LoVo (cell line): ENCODE measurements at regions not wholly inside any gene's neighbourhood (a gene's known extent, or its start where the extent isn't known, plus 50 kb on each side); places are given as distances from the start of the nearest gene placed in this dataset.
"Not testable (repeated sequence)": the region's sequence is repeated elsewhere in the genome, so short reads cannot be mapped to it uniquely, and the experiment has no call there.

ENCODE experiments used
- DNase-seq: peaks from one replicate; pipeline ENCODE4 v3.0.0-alpha.2; 2016; ENCODE audit warnings: low spot score

DNA sequence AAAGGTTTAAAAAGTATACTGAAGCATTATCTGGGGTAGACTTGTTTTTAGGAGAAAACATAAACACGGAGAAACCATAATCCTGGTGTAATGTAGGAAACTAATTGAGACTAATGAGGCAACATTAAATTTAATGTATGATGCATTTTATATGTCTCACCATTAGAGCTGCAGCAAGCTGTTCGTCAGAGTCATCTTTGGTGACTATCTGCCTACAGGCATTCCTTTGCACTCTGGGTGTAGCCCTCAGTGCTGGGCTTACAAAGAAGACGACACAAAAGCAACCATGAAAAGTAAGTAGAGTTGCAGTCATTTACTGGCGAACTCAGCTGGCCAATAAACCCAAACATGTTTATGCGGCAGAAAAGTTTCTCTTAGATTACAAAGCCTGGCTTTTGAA lies 415.3 kb upstream of the ZEB2 start:
- no peak for DNase-seq

DNA sequence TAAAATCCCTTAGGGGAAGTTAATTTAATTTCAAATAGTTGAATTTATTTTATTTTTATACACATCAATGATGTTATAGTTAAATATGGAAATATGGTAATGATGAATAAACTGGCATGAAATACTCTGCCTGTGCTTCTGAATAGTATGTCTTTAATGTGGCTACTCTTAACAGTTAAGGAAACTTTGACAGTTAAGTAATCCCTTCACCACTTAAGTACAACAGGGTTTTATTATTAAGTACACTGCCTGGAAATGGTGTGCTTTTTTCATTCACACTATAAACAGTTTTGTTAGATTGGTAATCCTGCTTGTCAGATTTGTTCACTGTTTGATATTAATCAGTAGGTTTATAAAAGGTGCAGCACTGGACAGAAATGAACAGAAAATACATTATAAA lies 412.0 kb upstream of the ZEB2 start:
- DNase-seq, result no peak

DNA sequence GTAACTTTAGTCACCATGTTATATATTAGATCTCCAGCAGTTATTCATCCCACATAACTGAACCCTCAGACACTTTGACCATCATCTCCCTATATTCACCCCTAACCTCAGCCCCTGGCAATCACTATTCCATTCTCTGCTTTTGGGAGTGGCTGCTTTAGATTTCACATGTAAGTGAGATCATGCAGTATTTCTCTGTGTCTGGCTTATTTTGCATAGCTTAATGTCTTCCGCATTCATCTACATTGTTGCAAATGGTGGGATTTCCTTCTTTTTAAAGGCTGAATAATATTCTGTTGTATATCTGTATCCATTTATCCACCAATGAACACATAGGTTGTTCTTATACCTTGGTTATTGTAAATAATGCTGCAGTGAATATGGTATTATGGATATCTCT lies 411.6 kb upstream of the ZEB2 start:
- no peak for DNase-seq

DNA sequence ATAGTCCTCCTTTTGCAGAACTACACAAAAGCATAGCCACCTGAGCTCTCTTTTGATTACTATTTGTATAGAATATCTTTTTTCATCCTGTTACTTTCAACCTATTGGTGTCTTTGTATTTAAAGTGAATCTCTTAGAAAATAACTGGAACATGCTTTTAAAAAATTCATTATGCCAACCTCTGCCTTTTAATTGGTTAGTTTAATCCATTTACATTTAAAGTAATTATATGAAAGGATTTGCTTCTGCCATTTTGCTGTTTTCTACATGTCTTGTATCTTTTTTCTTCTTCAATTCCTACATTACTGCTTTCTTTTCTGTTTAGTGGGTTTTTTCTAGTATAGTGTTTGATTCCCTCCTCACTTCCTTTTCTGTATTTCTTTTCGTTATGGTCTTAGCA lies 407.5 kb upstream of the ZEB2 start:
- no peak for DNase-seq

DNA sequence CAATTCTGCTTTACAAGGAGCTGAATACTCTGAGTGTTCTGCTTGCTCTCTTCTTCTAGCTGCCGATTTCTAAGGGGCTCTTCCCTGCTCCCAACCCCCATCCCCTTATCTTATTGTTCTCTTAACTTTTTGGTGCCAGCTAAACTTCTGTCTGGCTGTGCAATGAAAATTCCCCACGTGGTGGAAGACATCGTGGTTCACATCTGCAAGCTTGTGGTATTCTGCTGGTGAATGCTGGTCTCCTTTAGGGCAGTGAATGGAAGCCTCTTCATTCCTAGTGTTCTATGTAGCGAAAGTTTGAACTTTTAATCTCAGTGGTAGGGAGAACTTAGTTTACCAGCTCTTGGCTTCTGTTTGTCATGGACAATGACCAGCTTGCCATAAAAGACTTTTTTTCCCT lies 406.0 kb upstream of the ZEB2 start:
- no peak for DNase-seq

DNA sequence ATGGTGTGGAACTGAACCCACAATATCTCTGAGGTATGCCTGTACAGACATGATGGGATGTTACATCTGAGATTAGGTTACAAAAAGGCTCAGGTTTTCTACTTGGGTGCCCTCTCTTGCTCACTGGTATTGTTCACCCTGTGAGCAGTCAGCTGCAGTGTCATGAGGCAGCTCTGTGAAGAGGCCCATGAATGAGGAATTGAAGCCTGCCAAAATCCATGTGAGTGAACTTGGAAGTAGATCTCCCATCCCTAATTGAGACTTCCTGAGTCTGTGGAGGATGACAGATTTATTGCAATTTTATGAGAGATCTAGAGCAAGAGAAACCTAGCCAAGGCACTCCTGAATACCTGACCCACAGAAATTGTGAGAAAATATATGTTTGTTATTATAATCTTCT lies 404.9 kb upstream of the ZEB2 start:
- no peak for DNase-seq

DNA sequence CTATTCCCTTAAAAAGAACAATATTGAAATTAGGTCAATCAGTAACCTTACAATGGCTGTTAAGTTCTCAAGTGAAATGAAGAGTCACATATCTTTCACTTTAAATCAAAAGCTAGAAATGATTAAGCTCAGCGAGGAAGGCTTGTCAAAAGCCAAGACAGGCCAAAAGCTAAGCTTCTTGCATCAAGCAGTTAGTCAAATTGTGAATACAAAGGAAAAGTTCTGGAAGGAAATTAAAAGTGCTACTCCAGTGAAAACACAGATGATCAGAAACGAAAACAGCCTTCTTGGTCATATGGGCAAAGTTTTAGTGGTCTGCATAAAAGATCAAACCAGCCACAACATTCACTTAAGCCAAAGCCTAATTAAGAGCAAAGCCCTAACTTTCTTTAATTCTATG lies 402.6 kb upstream of the ZEB2 start:
- DNase-seq, result no peak

DNA sequence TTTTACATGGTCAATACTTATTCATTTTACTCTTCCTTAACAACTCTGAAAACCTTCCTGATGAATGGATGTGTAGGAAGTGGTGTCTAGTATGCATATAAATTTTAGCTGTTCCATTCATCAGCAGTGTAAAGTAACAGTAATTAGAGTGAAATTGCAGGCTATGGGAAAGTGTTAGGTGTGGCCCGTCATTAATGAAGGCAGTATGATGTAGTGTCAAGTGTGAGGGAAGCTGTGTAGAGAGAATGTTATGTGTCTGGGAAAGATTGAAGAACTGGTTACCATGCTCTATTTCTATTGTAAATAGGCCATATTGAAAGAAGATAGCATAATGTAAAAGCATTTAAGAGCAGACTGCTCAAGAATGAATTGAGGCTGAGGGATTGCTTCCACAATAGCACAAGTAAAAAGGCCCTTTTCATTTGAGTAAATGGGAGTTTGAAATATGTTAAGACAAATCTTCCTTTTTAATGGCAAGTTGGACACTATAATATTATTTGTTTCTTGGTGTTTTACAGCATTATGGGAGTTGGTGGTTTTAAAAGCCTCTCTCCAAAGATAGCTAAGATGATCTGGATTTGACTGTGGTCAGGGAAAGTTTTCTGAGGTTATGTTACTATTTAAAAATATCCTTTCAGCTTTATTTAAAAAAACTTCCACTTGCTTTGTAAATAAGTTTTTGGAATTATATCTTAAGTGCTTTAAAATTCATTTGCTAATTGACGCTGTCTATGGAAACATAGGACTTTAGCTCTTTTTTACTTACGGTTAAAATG lies 401.0 kb upstream of the ZEB2 start:
- no peak for DNase-seq

DNA sequence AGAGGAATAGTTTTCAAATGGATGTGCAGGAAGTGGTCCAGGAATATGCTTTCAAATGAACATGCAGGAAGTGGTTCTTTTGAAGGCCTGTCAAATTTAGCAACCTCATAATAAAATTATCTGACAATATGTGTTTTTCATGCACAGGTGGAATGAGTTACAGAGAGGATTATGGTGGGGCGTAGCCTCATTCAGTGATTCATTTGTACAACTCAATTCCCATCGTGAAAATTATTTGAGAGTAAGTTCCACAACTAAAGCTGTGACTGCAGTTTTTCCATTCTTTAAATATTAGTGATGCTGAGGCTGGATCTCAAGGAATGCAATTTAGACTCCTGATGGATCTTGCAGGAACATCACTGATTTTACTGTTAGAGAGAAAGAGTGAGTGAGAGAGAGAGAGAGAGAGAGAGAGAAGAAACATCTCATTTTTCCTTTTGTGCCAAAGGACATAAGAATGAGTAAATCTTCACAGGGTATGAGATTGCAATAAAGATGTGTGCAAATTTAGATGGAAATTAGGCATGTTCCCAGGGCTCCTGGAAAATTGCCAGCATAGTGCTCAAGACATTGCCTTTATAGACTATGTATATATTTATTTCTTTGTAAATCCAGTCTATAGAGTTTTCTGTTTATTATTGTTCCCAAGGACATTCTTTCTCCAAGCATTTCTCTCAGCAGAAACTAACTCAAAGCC lies 394.9 kb upstream of the ZEB2 start:
- DNase-seq, result no peak

DNA sequence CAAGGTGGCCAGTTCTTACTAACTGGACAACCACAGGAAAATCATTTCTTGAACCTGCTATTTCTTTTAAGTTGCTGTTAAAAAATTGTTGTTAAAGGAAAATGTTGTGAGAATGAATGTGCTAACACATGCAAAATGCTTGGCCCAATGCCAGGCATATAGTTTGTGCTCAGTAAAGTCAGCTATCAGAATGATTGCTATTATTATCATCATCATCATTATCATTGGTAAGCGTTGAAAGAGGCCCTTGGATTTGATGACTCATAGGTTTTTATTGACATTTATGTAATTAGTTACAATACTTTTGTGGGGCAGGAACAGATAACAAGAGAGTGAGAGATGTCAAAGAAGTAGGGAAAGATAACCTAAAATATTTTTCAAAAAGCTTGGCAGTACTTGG lies 394.2 kb upstream of the ZEB2 start:
- no peak for DNase-seq

DNA sequence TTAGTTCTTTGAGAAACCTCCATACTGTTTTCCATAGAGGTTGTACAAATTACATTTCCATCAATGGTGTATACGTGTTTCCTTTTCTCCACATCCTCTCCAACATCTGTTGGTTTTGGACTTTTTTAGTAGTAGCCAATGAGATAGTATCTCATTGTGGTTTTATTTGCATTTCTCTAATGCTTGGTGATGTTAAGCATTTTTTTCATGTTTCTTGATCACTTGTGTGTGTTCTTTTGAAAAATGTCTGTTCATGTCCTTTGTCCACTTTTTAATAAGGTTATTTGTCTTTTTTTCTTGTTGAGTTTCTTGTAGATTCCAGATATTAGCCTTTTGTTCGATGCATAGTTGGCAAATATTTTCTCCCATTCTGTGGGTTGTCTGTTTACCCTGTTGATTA lies 392.3 kb upstream of the ZEB2 start:
- no peak for DNase-seq

DNA sequence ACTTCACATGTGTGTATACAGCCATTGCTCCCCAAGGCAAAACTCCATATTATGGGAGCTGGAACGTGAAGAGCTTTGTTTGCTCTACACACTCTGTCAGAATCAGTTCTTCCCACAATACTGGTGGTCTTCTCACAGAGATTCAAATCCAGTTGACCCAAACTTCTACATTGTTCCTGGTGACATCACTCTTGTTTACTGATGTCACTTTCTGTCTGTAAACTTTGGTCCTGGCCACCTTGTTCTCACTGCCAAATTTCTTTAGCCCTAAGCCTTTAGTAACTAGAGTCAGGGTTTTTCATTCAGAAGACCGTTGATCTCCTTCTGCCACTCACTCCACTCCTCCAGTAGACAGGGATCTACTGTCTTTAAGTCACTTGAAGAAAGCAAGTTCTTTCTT lies 386.0 kb upstream of the ZEB2 start:
- DNase-seq, result no peak

DNA sequence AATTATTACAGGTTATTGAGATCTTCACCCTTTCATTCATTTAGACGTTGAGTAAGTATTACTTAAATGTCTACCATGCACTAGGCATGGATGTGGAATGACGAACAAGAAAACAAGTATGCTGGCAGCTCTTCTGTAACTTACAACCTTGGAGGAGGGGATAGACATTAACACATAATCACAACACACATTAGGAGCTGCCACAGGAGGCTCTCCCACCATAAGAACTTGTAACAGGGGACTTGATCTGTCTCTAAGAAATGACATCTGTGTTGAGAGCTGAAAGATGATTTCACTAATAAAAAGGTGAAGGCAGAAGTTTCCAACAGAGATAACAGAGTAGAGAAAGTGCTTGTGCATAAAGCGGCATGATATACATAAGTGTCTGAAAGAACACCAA lies 384.7 kb upstream of the ZEB2 start:
- no peak for DNase-seq

DNA sequence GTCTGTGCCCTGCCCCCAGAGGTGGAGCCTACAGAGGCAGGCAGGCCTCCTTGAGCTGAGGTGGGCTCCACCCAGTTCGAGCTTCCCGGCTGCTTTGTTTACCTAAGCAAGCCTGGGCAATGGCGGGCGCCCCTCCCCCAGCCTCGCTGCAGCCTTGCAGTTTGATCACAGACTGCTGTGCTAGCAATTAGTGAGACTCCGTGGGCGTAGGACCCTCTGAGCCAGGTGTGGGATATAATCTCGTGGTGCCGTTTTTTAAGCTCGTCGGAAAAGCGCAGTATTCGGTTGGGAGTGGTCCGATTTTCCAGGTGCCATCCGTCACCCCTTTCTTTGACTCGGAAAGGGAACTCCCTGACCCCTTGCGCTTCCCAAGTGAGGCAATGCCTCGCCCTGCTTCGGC lies 383.1 kb upstream of the ZEB2 start:
- not testable (repeated sequence) for DNase-seq

DNA sequence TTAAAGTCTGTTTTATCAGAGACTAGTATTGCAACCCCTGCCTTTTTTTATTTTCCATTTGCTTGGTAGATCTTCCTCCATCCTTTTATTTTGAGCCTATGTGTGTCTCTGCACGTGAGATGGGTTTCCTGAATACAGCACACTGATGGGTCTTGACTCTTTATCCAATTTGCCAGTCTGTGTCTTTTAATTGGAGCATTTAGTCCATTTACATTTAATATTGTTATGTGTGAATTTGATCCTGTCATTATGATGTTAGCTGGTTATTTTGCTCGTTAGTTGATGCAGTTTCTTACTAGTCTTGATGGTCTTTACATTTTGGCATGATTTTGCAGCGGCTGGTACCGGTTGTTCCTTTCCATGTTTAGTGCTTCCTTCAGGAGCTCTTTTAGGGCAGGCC lies 381.5 kb upstream of the ZEB2 start:
- DNase-seq, result not testable (repeated sequence)

DNA sequence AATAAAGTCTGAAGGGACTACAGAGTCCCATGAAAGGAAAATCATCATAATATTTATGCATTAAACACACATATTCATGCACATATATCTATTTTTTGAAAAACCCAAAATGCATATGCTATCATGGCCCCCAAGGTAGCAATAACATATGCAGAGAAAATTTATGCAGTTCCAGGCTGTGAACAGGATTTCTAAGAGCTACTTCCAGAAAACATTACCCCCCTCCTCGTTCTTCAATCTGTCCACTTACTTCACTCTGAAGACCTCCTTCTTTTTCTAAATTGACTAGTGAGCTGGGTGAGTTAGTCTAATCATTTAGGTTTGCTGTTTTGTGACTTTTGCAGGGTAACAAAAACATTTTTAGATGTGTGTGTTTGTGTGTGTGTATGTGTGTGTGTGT lies 376.4 kb upstream of the ZEB2 start:
- no peak for DNase-seq

DNA sequence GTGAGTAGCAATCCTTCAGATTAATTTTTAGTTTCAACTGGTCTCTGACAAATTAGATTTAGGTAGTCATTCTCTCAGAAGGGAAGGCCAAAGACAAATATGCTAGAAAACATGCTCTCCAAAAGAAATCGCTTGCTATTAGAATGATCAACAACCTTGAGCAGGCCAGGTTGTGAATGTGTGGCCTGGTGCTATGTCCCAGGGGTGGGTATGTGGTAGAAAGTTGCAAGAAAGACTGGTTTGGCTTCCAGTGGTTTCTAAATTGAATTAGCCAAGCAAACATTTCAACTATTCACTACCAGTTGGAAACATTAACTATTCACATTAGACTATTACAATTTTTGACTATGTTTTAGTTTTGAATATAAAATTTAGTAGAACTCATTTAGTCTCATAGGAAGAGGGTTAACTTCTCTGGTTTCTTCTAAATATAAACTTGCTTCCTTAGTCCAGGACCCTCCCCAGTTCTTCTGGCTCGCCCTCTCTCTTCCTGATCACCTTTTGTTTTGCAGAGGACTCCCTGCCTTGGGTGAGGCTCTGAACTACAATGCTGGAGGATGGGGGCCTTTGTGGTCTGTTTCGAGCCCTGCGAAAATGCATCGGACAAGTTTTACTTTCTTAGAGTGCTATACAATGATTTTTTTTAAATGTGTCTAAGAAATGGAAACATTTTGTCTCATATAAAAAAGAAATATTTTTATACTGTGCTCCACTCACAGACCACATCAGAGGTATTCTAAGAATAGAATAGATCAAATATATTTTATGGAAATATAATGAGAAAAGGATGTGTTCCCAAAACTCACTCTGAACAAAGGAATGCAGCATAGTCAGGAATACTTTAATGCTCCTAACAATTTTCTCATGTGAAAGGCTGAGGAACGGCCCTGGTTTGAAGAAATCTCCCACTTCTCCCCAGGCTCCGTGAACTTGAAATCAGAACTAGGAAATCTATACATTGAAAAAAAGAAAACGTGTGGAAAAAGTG lies 375.0 kb upstream of the ZEB2 start:
- DNase-seq, result no peak

DNA sequence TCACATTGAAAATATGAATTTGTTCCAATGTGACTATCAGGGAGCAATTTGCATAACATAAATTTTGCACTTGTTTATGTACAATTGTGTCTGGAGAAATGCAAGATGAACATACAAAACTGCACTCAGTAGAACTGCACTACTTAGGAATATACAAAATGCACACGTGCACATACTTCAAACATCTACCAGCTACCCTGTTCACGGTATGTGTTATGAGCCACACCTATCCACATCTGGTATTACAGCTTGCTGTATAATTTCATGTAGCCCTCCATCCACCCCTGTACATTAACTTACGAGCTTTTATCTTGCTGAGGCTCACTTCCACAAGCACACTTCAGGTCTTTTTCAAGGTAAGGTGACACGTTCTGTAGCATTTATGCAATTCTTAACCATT lies 373.5 kb upstream of the ZEB2 start:
- DNase-seq, result no peak

DNA sequence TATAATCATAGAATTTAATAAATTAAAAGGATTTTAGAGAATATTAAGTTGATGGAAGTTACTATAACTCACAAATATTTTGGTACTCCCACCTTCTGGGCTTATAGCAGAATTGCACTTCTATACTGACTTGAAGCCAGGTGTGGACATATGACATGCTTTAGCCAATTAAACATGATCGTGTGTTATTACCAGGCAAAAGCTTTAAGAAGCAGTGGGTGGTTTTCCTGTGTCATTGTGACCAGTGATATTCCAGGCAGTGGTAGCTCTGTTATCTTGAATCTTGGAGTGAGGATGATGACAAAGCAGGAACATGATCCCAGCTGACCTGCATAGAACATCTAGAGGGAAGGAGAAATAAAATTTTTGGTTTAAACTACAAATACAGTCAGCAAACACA lies 370.9 kb upstream of the ZEB2 start:
- DNase-seq, result no peak

DNA sequence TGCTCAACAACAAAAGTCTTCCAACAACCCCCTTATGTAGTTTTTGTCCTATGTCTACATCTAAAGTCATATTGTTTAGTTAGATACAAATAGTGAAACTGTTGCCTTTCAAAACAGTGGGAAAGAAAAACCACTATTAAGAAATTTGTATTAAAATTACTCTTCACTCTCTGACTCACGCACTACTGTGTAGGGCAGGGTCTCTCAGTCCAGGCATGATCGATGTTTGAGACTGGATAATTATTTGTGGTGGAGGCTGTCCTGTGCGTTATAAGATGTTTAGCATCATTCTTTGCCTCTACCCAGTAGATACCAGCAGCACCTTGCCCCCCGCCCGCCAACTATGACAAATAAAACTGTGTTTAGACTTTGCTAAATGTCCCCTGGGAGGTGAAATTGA lies 369.4 kb upstream of the ZEB2 start:
- DNase-seq, result no peak

DNA sequence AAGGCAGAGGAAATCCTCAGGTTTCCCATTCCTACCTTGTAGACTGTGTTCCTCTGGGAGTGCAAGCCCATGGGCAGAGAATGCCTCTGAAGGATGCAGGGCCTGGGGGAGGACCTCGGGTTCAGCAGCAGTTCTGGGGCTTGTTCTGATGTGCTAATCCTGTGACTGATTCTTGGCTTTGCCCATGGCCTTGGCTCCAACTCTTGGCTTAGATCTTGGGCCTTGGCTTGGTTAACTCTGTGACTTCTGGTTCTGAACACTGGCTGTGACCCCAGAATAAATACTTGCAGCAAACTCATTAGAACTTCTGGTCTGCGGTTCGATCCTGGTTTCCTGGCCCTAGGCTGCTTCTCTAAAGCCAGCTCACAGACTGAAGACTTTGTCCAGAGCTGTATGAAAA lies 366.9 kb upstream of the ZEB2 start:
- DNase-seq, result no peak

DNA sequence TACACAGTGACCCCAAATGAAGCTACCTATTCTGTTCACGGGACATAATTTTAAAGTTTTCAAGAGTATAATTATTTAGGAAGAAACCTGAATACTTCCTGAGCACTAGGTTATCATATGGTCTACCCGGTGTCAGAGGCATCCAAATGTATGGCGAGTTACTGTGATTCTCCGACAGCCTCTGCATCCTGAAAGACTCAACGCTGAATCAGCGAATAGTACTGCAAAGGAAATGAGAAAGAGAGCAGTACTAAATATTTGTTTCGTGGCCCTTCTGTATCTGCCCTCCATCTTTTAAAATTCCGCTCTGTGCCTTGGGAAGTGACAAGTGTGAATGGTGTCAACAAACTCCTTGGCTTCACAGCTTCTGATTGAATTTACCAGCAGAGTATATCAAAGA lies 358.0 kb upstream of the ZEB2 start:
- no peak for DNase-seq

DNA sequence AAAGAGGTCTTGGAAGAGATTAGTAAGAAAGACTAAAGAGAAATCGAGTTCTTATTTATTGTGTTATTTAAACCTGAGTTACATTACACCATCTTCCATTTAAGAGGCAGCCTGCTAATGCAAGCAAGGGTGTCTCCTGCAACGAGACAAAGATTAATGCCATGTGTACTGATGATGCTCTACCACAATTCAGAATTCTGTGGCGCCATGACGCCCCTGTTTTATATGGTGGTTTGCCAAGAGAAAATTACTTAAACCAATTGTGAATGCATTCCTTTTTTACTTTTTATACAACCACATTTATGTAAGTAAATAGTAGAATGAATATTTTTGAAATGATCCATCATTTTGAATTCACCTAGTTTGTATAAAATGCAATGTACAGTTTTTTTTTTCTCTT lies 356.1 kb upstream of the ZEB2 start:
- DNase-seq, result no peak
